ENCODE measurements at regions not wholly inside any gene's neighbourhood (a gene's known extent, or its start where the extent isn't known, plus 50 kb on each side); places are given as distances from the start of the nearest gene placed in this dataset.
"Not testable (repeated sequence)": the region's sequence is repeated elsewhere in the genome, so short reads cannot be mapped to it uniquely, and the experiment has no call there.

- no peak for DNase-seq
Observed at GRCh38 chr1:118445156-118445555, 260.1 kb upstream of the SPAG17 start.

- no peak for DNase-seq
Observed at GRCh38 chr1:118442214-118442613, 257.2 kb upstream of the SPAG17 start.

GRCh38 chr1:118437664-118438063, 252.6 kb upstream of the SPAG17 start:
- no peak for DNase-seq

- DNase-seq, result peak; percentile 33
Observed at GRCh38 chr1:118429856-118430255, 244.8 kb upstream of the SPAG17 start.

GRCh38 chr1:118421868-118422350, 236.9 kb upstream of the SPAG17 start:
- DNase-seq, result no peak

- no peak for DNase-seq
Observed at GRCh38 chr1:118404024-118404423, 219.0 kb upstream of the SPAG17 start.

- DNase-seq, result no peak
Observed at GRCh38 chr1:118397496-118397859, 212.4 kb upstream of the SPAG17 start.

- no peak for DNase-seq
Observed at GRCh38 chr1:118396829-118397495, 211.9 kb upstream of the SPAG17 start.

GRCh38 chr1:118396279-118396678, 211.3 kb upstream of the SPAG17 start:
- no peak for DNase-seq

GRCh38 chr1:118395430-118395991, 210.5 kb upstream of the SPAG17 start:
- DNase-seq, result no peak

GRCh38 chr1:118390955-118391354, 205.9 kb upstream of the SPAG17 start:
- no peak for DNase-seq

GRCh38 chr1:118388301-118388959, 203.4 kb upstream of the SPAG17 start:
- DNase-seq, result no peak

- no peak for DNase-seq
Observed at GRCh38 chr1:118381197-118381869, 196.3 kb upstream of the SPAG17 start.

- DNase-seq, result not testable (repeated sequence)
Observed at GRCh38 chr1:118377183-118377582, 192.2 kb upstream of the SPAG17 start.

- DNase-seq, result no peak
Observed at GRCh38 chr1:118371612-118372011, 186.6 kb upstream of the SPAG17 start.

- no peak for DNase-seq
Observed at GRCh38 chr1:118370861-118371260, 185.8 kb upstream of the SPAG17 start.

- DNase-seq, result no peak
Observed at GRCh38 chr1:118366286-118366685, 181.3 kb upstream of the SPAG17 start.

- DNase-seq, result no peak
Observed at GRCh38 chr1:118364882-118365281, 179.9 kb upstream of the SPAG17 start.

- no peak for DNase-seq
Observed at GRCh38 chr1:118363396-118363795, 178.4 kb upstream of the SPAG17 start.

- peak; percentile 55 for DNase-seq
Observed at GRCh38 chr1:118360817-118361216, 175.8 kb upstream of the SPAG17 start.

GRCh38 chr1:118346936-118347335, 161.9 kb upstream of the SPAG17 start:
- no peak for DNase-seq

GRCh38 chr1:118340928-118341910, 156.2 kb upstream of the SPAG17 start:
- DNase-seq, result no peak
